Neuronal stem cell (in vitro differentiated cells): ENCODE measurements at regions not wholly inside any gene's neighbourhood (a gene's known extent, or its start where the extent isn't known, plus 50 kb on each side); places are given as distances from the start of the nearest gene placed in this dataset.

Experiments used
- DNase-seq: peaks from one replicate; pipeline ENCODE4 v3.0.0-alpha.2; 2013; ENCODE audit warnings: low spot score
- H2AFZ ChIP-seq: one replicate; pipeline ENCODE4 v1.6.1; 2013; ENCODE audit warnings: mild to moderate bottlenecking, low read length, inconsistent platforms
- H2AK5ac ChIP-seq: 2 replicates; pipeline ENCODE4 v1.6.1; 2013; ENCODE audit warnings: low read depth, mild to moderate bottlenecking, inconsistent platforms, low read length, moderate library complexity, mixed read lengths
- H2BK120ac ChIP-seq: 2 replicates; pipeline ENCODE4 v1.6.1; 2013; ENCODE audit warnings: low read depth, mild to moderate bottlenecking, inconsistent platforms, low read length, moderate library complexity, mixed read lengths
- H2BK12ac ChIP-seq: one replicate; pipeline ENCODE4 v1.6.1; 2013; ENCODE audit warnings: low read length, inconsistent platforms
- H2BK15ac ChIP-seq: 2 replicates; pipeline ENCODE4 v1.6.1; 2013; ENCODE audit warnings: mild to moderate bottlenecking, low read length, inconsistent platforms, mixed read lengths
- H2BK5ac ChIP-seq: one replicate; pipeline ENCODE4 v1.6.1; 2013; ENCODE audit warnings: inconsistent platforms, mild to moderate bottlenecking, low read length, moderate library complexity
- H3K14ac ChIP-seq: one replicate; pipeline ENCODE4 v1.6.1; 2013; ENCODE audit warnings: low read length, inconsistent platforms
- H3K18ac ChIP-seq: 2 replicates; pipeline ENCODE4 v1.6.1; 2013; ENCODE audit warnings: low read length, inconsistent platforms
- H3K23ac ChIP-seq: 2 replicates; pipeline ENCODE4 v1.6.1; 2013; ENCODE audit warnings: low read depth, mild to moderate bottlenecking, mixed read lengths, low read length, inconsistent platforms; ENCODE audit not compliant: poor library complexity
- H3K27ac ChIP-seq: replicated peaks from 3 replicates; pipeline ENCODE4 v1.5.1; 2013; ENCODE audit warnings: low read length, inconsistent platforms
- H3K27me3 ChIP-seq, 3 experiments: 2 replicates each; pipeline ENCODE4 v1.6.1; 2013; ENCODE audit warnings: low read length in 3 of 3, mild to moderate bottlenecking in 2 of 3, inconsistent platforms in 1 of 3, low read depth in 1 of 3, mixed read lengths in 1 of 3, moderate library complexity in 1 of 3; ENCODE audit not compliant: control insufficient read depth in 3 of 3, insufficient read depth in 3 of 3
- H3K36me3 ChIP-seq, 2 donors: replicated peaks in 1 of 2; 2 replicates each; pipeline ENCODE4 v1.6.1; 2013; ENCODE audit warnings: low read length in 2 of 2; ENCODE audit not compliant: control insufficient read depth in 2 of 2, insufficient read depth in 2 of 2
- H3K4ac ChIP-seq: 2 replicates; pipeline ENCODE4 v1.6.1; 2013; ENCODE audit warnings: inconsistent platforms, mild to moderate bottlenecking, low read length, moderate library complexity
- H3K4me1 ChIP-seq, 2 donors: 1 replicate in 1 of 2; 2 replicates in 1 of 2; pipeline ENCODE4 v1.6.1; 2013; ENCODE audit warnings: low read length in 2 of 2, low read depth in 1 of 2; ENCODE audit not compliant: control insufficient read depth in 2 of 2, insufficient read depth in 1 of 2
- H3K4me2 ChIP-seq: one replicate; pipeline ENCODE4 v1.6.1; 2013; ENCODE audit warnings: mild to moderate bottlenecking, low read length, inconsistent platforms; ENCODE audit not compliant: insufficient read depth, poor library complexity, severe bottlenecking
- H3K4me3 ChIP-seq, 2 donors: 2 replicates each; pipeline ENCODE4 v1.5.1; 2013; ENCODE audit warnings: low read length in 2 of 2, mild to moderate bottlenecking in 2 of 2, inconsistent platforms in 1 of 2, moderate library complexity in 1 of 2
- H3K79me1 ChIP-seq: one replicate; pipeline ENCODE4 v1.6.1; 2013; ENCODE audit warnings: low read depth, mild to moderate bottlenecking, inconsistent platforms, low read length, moderate library complexity
- H3K9ac ChIP-seq: one replicate; pipeline ENCODE4 v1.6.1; 2013; ENCODE audit warnings: mild to moderate bottlenecking, low read depth, low read length, inconsistent platforms; ENCODE audit not compliant: poor library complexity
- H3K9me3 ChIP-seq, 2 donors: replicated peaks in 1 of 2; 2 replicates each; pipeline versions ENCODE3 to v1.6.1; 2013; ENCODE audit warnings: low read length in 2 of 2, mild to moderate bottlenecking in 2 of 2, inconsistent platforms in 1 of 2, low read depth in 1 of 2, mixed read lengths in 1 of 2, moderate library complexity in 1 of 2; ENCODE audit not compliant: control insufficient read depth in 2 of 2, insufficient read depth in 1 of 2
- H4K8ac ChIP-seq: one replicate; pipeline ENCODE4 v1.6.1; 2013; ENCODE audit warnings: low read depth, mild to moderate bottlenecking, inconsistent platforms, low read length, moderate library complexity
- H4K91ac ChIP-seq: one replicate; pipeline ENCODE4 v1.6.1; 2013; ENCODE audit warnings: low read length, low read depth, mild to moderate bottlenecking, inconsistent platforms; ENCODE audit not compliant: poor library complexity
- WGBS, 2 donors: extraction: QIAGEN DNeasy Blood & Tissue Kit; methylation state at CpG; one replicate each; pipeline ENCODE4 v1.1.7; 2013; ENCODE audit warnings: missing lambda C conversion rate in 2 of 2, mixed read lengths in 1 of 2; ENCODE audit not compliant: insufficient read length in 2 of 2, insufficient replicate concordance in 1 of 2; ENCODE audit errors: extremely low coverage in 2 of 2; 5-methylcytosine and 5-hydroxymethylcytosine counted together

GRCh38 chr2:224101820-224102630 lies 62.9 kb upstream of the SERPINE2 start:
- no CpG with 5 or more reads among the region's 4 CpGs for WGBS, 2 donors
- Histone ChIP-seq H3K4me1 (no peaks in the 10 kb centered on the region), H3K27ac (no peak overlapping the region)

GRCh38 chr2:224099861-224100643 lies 61.0 kb upstream of the SERPINE2 start:
- Histone ChIP-seq H3K9ac (no peak overlapping the region), H4K8ac (no peak overlapping the region), H3K18ac (no peak overlapping the region), H2BK15ac (no peak overlapping the region), H3K4me2 (no peak overlapping the region), H3K23ac (no peak overlapping the region), H2BK120ac (no peak overlapping the region), H2AK5ac (no peak overlapping the region), H3K4me1 (no peaks in the 10 kb centered on the region), H3K4ac (no peak overlapping the region), H3K4me3 (no peak overlapping the region), H3K79me1 (no peaks in the 10 kb centered on the region), H2AFZ (no peak overlapping the region), H3K27me3 (no peaks in the 10 kb centered on the region), H2BK12ac (no peak overlapping the region), H3K27ac (no peak overlapping the region), H3K9me3 (no peaks in the 10 kb centered on the region), H3K36me3 (no peaks in the 10 kb centered on the region), H2BK5ac (no peak overlapping the region), H4K91ac (no peak overlapping the region), H3K14ac (no peak overlapping the region)
- no peak for DNase-seq
- no CpG with 5 or more reads among the region's 4 CpGs for WGBS, 2 donors

More at GRCh38 chr2:224101820-224102630, 62.9 kb upstream of the SERPINE2 start:
- Histone ChIP-seq H3K4me2 (no peak overlapping the region), H4K8ac (no peak overlapping the region), H3K9ac (no peak overlapping the region), H2BK5ac (no peak overlapping the region), H2AK5ac (no peak overlapping the region), H3K79me1 (no peaks in the 10 kb centered on the region), H2BK12ac (no peak overlapping the region), H4K91ac (no peak overlapping the region), H3K4me3 (no peak overlapping the region), H3K4ac (no peak overlapping the region), H2AFZ (no peak overlapping the region), H2BK120ac (no peak overlapping the region), H3K18ac (no peak overlapping the region), H3K27me3 (no peaks in the 10 kb centered on the region), H2BK15ac (no peak overlapping the region), H3K14ac (no peak overlapping the region), H3K23ac (no peak overlapping the region), H3K36me3 (no peaks in the 10 kb centered on the region), H3K9me3 (no peaks in the 10 kb centered on the region)
- no peak for DNase-seq

DNA sequence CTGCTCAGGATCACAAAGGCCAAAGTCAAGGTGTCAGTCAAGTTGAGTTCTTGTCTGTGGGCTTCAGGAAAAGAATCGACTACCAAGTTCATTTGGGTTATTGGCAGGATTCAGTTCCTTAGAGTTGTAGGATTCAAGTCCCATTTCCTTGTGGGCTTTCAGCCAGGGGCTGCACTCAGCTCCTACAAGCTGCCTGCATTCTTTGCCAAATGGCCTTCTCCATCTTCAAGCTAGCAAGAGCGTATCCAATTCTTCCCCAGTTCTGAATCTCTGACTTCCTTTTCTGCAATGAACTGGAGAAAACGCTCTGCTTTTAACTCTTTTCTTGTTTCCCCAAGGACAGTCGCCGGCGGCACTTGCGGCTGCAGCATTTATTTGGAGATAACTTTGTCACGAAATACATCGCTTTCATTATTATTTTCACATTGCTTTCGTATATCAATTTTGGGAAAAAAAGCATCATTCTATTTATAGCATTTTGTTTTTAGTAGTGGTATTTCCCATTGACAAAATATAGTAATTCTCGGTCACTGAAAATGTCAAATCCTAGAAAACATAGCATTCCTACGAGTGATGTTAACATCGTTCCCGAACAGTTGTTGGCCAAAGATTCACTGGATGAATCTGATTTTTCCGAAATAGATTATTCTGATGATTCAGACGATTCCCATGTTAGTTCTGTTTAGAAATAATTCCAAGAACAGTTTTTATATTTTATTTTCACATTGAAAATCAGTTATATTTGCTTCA lies 59.6 kb upstream of the SERPINE2 start:
- H3K79me1 ChIP-seq, result no peaks in the 10 kb centered on the region
- H2AFZ ChIP-seq, result no peak overlapping the region
- WGBS, 2 donors, result no CpG with 5 or more reads among the region's 16 CpGs
- no peaks in the 10 kb centered on the region for H3K36me3 ChIP-seq
- no peak overlapping the region for H3K4me3 ChIP-seq
- no peak for DNase-seq
- H3K4ac ChIP-seq, result no peak overlapping the region
- H3K4me2 ChIP-seq, result no peak overlapping the region
- H3K27ac ChIP-seq, result no peak overlapping the region
- no peaks in the 10 kb centered on the region for H3K4me1 ChIP-seq
- no peaks in the 10 kb centered on the region for H3K9me3 ChIP-seq
- H3K9ac ChIP-seq, result no peak overlapping the region
- H2AK5ac ChIP-seq, result no peak overlapping the region
- no peak overlapping the region for H4K91ac ChIP-seq
- no peak overlapping the region for H2BK5ac ChIP-seq
- no peak overlapping the region for H2BK120ac ChIP-seq
- no peak overlapping the region for H2BK12ac ChIP-seq
- H4K8ac ChIP-seq, result no peak overlapping the region
- H3K27me3 ChIP-seq, result no peaks in the 10 kb centered on the region
- H3K18ac ChIP-seq, result no peak overlapping the region
- H2BK15ac ChIP-seq, result no peak overlapping the region
- H3K23ac ChIP-seq, result no peak overlapping the region
- H3K14ac ChIP-seq, result no peak overlapping the region

DNA sequence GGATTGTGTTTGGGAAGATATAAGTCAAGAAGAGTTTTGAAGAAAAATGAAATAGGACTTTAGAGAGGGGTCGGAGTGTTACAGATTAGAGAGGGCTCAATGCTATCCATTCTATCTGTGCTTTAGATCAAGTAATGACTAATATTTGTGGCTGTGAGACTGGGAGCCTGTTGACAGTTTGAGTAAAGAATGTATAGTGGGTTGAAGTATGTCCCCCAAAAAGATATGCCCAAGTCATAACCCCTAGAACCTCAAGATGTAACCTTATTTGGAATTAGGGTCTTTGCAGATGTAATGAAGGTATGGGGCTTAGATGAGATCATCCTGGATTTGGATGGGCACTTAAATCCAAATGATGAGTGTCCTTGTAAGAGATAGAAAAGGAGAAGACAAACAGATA lies 55.3 kb upstream of the SERPINE2 start:
- no peak overlapping the region for H3K4me2 ChIP-seq
- no peak overlapping the region for H4K8ac ChIP-seq
- no peak overlapping the region for H4K91ac ChIP-seq
- no peak overlapping the region for H3K14ac ChIP-seq
- H2BK12ac ChIP-seq, result no peak overlapping the region
- no peaks in the 10 kb centered on the region for H3K36me3 ChIP-seq
- no peak overlapping the region for H2BK5ac ChIP-seq
- H2AFZ ChIP-seq, result no peak overlapping the region
- no peak overlapping the region for H2AK5ac ChIP-seq
- no peak overlapping the region for H3K27ac ChIP-seq
- H3K79me1 ChIP-seq, result no peaks in the 10 kb centered on the region
- no peaks in the 10 kb centered on the region for H3K4me1 ChIP-seq
- no CpG with 5 or more reads among the region's 1 CpG for WGBS, 2 donors
- H3K4ac ChIP-seq, result no peak overlapping the region
- no peak for DNase-seq
- H3K27me3 ChIP-seq, result no peaks in the 10 kb centered on the region
- no peak overlapping the region for H3K4me3 ChIP-seq
- no peak overlapping the region for H2BK15ac ChIP-seq
- H3K23ac ChIP-seq, result no peak overlapping the region
- H2BK120ac ChIP-seq, result no peak overlapping the region
- no peak overlapping the region for H3K9ac ChIP-seq
- no peak overlapping the region for H3K18ac ChIP-seq
- H3K9me3 ChIP-seq, result no peaks in the 10 kb centered on the region
